MM.1S (cell line): ENCODE measurements at regions not wholly inside any gene's neighbourhood (a gene's known extent, or its start where the extent isn't known, plus 50 kb on each side); places are given as distances from the start of the nearest gene placed in this dataset.

Source experiments
- DNase-seq: peaks from one replicate; pipeline ENCODE4 v3.0.0-alpha.2; 2015
- H2AFZ ChIP-seq: fragments of 300-600 bp; sonication (generic); 2 replicates; pipeline ENCODE4 v1.6.0; 2016; ENCODE audit warnings: antibody characterized with exemption, low read length
- H3F3A ChIP-seq: fragments of 300-600 bp; sonication (generic); 2 replicates; pipeline ENCODE4 v1.6.1; 2016; ENCODE audit warnings: mild to moderate bottlenecking, antibody characterized with exemption, low read length, moderate library complexity, mixed read lengths; ENCODE audit not compliant: insufficient read depth
- H3K27ac ChIP-seq: fragments of 300-600 bp; sonication (generic); 2 replicates; pipeline ENCODE4 v1.5.1; 2016; ENCODE audit warnings: mild to moderate bottlenecking, low read length
- H3K27me3 ChIP-seq: fragments of 300-600 bp; sonication (generic); replicated peaks from 2 replicates; pipeline ENCODE4 v1.6.0; 2016; ENCODE audit warnings: low read length; ENCODE audit not compliant: insufficient read depth
- H3K36me3 ChIP-seq: fragments of 300-600 bp; sonication (generic); replicated peaks from 2 replicates; pipeline ENCODE4 v1.6.1; 2016; ENCODE audit warnings: mild to moderate bottlenecking, low read length, mixed read lengths; ENCODE audit not compliant: insufficient read depth
- H3K4me1 ChIP-seq: fragments of 300-600 bp; sonication (generic); 2 replicates; pipeline ENCODE4 v1.6.1; 2016; ENCODE audit warnings: low read length, mixed read lengths
- H3K4me2 ChIP-seq: fragments of 300-600 bp; sonication (generic); 2 replicates; pipeline ENCODE4 v1.6.0; 2016; ENCODE audit warnings: low read depth, low read length
- H3K4me3 ChIP-seq: fragments of 300-600 bp; sonication (generic); 2 replicates; pipeline ENCODE4 v1.5.1; 2016; ENCODE audit warnings: low read length, mixed read lengths
- H3K79me2 ChIP-seq: fragments of 300-600 bp; sonication (generic); 2 replicates; pipeline ENCODE4 v1.6.1; 2016; ENCODE audit warnings: mixed run types, low read length, mixed read lengths
- H3K9ac ChIP-seq: fragments of 300-600 bp; sonication (generic); 2 replicates; pipeline ENCODE4 v1.6.1; 2016; ENCODE audit warnings: low read length, mixed read lengths
- H3K9me2 ChIP-seq: fragments of 300-600 bp; sonication (generic); replicated peaks from 2 replicates; pipeline ENCODE4 v1.6.1; 2016; ENCODE audit warnings: mild to moderate bottlenecking, low read length, mixed read lengths; ENCODE audit not compliant: insufficient read depth
- H3K9me3 ChIP-seq: fragments of 300-600 bp; sonication (generic); replicated peaks from 2 replicates; pipeline ENCODE4 v1.6.1; 2016; ENCODE audit warnings: mild to moderate bottlenecking, low read length, mixed read lengths; ENCODE audit not compliant: insufficient read depth
- H4K20me1 ChIP-seq: fragments of 300-600 bp; sonication (generic); 2 replicates; pipeline ENCODE4 v1.6.1; 2016; ENCODE audit warnings: mild to moderate bottlenecking, low read length, moderate library complexity, mixed read lengths; ENCODE audit not compliant: insufficient read depth
- CTCF ChIP-seq: fragments of 300-600 bp; sonication (generic); IDR thresholded peaks from 2 replicates; pipeline ENCODE4 v1.5.1; 2016; ENCODE audit warnings: antibody characterized with exemption, low read length, mixed read lengths
- EZH2 ChIP-seq: fragments of 300-600 bp; sonication (generic); optimal IDR thresholded peaks from 2 replicates; pipeline ENCODE3; 2017; ENCODE audit warnings: low read depth, mild to moderate bottlenecking, antibody characterized with exemption, low read length, mixed read lengths
- EZH2phosphoT487 ChIP-seq: fragments of 300-600 bp; sonication (generic); IDR thresholded peaks from 2 replicates; pipeline ENCODE4 v1.6.1; 2018; ENCODE audit warnings: antibody characterized with exemption, low read length

GRCh38 chr15:38103564-38103963 lies 149.1 kb upstream of the SPRED1 start:
- no peak overlapping the region for H3K27ac ChIP-seq
- H3K4me1 ChIP-seq, result no peaks in the 10 kb centered on the region
- no peaks in the 10 kb centered on the region for H4K20me1 ChIP-seq
- no peak overlapping the region for H2AFZ ChIP-seq
- no peak overlapping the region for H3K4me2 ChIP-seq
- H3K9ac ChIP-seq, result no peak overlapping the region
- no peak for DNase-seq
- no peaks in the 10 kb centered on the region for H3K9me3 ChIP-seq
- no peaks in the 10 kb centered on the region for H3K36me3 ChIP-seq
- no peaks in the 10 kb centered on the region for H3K27me3 ChIP-seq
- no peaks in the 10 kb centered on the region for H3K9me2 ChIP-seq
- TF ChIP-seq EZH2phosphoT487 (no peak), CTCF (no peak), EZH2 (no peak)
- no peak overlapping the region for H3K4me3 ChIP-seq
- no peaks in the 10 kb centered on the region for H3F3A ChIP-seq
- H3K79me2 ChIP-seq, result no peaks in the 10 kb centered on the region

- Histone ChIP-seq H3K27ac (peak overlapping the region; percentile 80), H3K4me3 (peak overlapping the region; percentile 6; the same call in 1 of the 2 replicates), H3K4me1 (peaks cover 41% of the 10 kb centered on the region), H3K9me3 (no peaks in the 10 kb centered on the region), H3F3A (peaks cover 19% of the 10 kb centered on the region), H3K79me2 (no peaks in the 10 kb centered on the region), H2AFZ (peak overlapping the region; percentile 35), H3K36me3 (no peaks in the 10 kb centered on the region), H3K27me3 (no peaks in the 10 kb centered on the region), H4K20me1 (no peaks in the 10 kb centered on the region), H3K4me2 (peak overlapping the region; percentile 72), H3K9ac (peak overlapping the region; percentile 16; the same call in 1 of the 2 replicates), H3K9me2 (no peaks in the 10 kb centered on the region)
- DNase-seq, result peak; percentile 83
- TF ChIP-seq EZH2 (no peak), EZH2phosphoT487 (no peak), CTCF (no peak)
These were observed 141.6 kb upstream of the SPRED1 start for GRCh38 chr15:38111070-38111469.

- H3K9ac ChIP-seq, result no peak overlapping the region
- H3K4me2 ChIP-seq, result no peak overlapping the region
- peaks cover 19% of the 10 kb centered on the region for H3F3A ChIP-seq
- H3K4me3 ChIP-seq, result no peak overlapping the region
- no peaks in the 10 kb centered on the region for H3K79me2 ChIP-seq
- H3K4me1 ChIP-seq, result peaks cover 47% of the 10 kb centered on the region
- no peaks in the 10 kb centered on the region for H3K36me3 ChIP-seq
- H3K27ac ChIP-seq, result no peak overlapping the region
- no peak overlapping the region for H2AFZ ChIP-seq
- no peak for DNase-seq
- H3K27me3 ChIP-seq, result no peaks in the 10 kb centered on the region
- TF ChIP-seq CTCF (no peak), EZH2phosphoT487 (no peak), EZH2 (no peak)
- no peaks in the 10 kb centered on the region for H3K9me3 ChIP-seq
- no peaks in the 10 kb centered on the region for H4K20me1 ChIP-seq
- H3K9me2 ChIP-seq, result no peaks in the 10 kb centered on the region
These were observed 140.2 kb upstream of the SPRED1 start for GRCh38 chr15:38112406-38112805.
